ENCODE measurements at regions not wholly inside any gene's neighbourhood (a gene's known extent, or its start where the extent isn't known, plus 50 kb on each side); places are given as distances from the start of the nearest gene placed in this dataset.

- TF ChIP-seq CTCF (IDR thresholded peaks at IDR 0.05; ENCODE audit: poor library complexity) = no peak
- no peak for TF ChIP-seq EZH2phosphoT487 (IDR thresholded peaks at IDR 0.05; ENCODE audit: low read depth, severe bottlenecking, unreplicated experiment)
- no peak for TF ChIP-seq EZH2 (IDR thresholded peaks at IDR 0.05; ENCODE audit: borderline replicate concordance)
These were observed 58.7 kb upstream of the GALNT10 start for GRCh38 chr5:154131817-154132216.
